Epithelial cell of proximal tubule (primary cell): ENCODE measurements at regions not wholly inside any gene's neighbourhood (a gene's known extent, or its start where the extent isn't known, plus 50 kb on each side); places are given as distances from the start of the nearest gene placed in this dataset.
"Not testable (repeated sequence)": the region's sequence is repeated elsewhere in the genome, so short reads cannot be mapped to it uniquely, and the experiment has no call there.

Experiments used
- DNase-seq: peaks from one replicate; pipeline ENCODE4 v3.0.0-alpha.2; 2011; ENCODE audit warnings: low read depth
- H3K4me3 ChIP-seq: 2 replicates; pipeline ENCODE4 v1.5.1; 2011; ENCODE audit warnings: low read depth, mild to moderate bottlenecking, low read length
- TF ChIP-seq, protein P1 (sequence below): conservative IDR thresholded peaks from 2 replicates; pipeline ENCODE4 v1.5.1; 2012; ENCODE audit warnings: low read depth, mild to moderate bottlenecking, low read length

DNA sequence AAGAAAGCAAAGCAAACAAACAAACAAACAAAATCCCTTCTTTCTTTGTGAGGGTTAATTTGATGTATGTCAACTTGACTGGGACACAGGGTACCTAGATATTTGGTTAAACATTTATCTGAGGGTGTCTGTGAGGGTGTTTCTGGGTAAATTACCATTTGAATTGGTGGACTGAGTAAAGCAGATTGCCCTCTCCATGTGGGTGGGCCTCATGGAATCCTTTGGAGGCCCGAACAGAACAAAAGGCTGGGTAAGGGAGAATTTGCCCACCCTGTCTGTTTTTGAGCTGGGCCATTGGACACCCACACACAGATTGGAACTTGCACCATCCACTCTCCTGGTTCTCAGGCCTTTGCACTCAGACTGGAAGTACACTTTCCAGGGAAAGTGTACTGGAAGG, 628.8 kb upstream of the CITED2 start:
- TF ChIP-seq, protein P1, sequence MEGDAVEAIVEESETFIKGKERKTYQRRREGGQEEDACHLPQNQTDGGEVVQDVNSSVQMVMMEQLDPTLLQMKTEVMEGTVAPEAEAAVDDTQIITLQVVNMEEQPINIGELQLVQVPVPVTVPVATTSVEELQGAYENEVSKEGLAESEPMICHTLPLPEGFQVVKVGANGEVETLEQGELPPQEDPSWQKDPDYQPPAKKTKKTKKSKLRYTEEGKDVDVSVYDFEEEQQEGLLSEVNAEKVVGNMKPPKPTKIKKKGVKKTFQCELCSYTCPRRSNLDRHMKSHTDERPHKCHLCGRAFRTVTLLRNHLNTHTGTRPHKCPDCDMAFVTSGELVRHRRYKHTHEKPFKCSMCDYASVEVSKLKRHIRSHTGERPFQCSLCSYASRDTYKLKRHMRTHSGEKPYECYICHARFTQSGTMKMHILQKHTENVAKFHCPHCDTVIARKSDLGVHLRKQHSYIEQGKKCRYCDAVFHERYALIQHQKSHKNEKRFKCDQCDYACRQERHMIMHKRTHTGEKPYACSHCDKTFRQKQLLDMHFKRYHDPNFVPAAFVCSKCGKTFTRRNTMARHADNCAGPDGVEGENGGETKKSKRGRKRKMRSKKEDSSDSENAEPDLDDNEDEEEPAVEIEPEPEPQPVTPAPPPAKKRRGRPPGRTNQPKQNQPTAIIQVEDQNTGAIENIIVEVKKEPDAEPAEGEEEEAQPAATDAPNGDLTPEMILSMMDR = no peak
- H3K4me3 ChIP-seq = no peak overlapping the region
- DNase-seq = no peak

GRCh38 chr6:140002396-140003022, 628.1 kb upstream of the CITED2 start:
- H3K4me3 ChIP-seq = no peak overlapping the region
- TF ChIP-seq, protein P1 = no peak
- DNase-seq = no peak

DNA sequence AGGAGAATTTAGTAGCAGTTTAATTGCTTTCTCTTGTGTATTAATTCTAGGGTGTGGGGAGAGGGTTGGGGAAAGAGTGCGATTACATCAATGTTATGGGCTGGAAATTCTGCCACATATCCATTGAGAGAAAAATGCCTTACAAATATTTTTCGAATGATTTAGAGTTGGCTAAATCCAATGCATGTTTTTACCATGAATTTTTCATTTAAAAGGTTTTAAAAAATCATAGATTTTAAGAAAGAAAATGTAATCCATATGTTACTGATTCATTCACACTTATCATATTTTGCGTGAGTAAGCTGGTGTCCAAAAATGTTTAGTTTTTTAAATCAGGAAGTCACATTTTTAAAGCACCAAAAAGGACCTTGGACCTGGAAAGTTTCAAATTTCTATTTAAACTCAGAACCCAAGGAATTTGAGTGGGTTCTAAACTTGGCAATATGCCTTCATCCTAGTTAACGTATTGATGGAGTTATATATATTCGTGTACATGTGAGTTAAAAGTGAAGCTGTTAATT, 627.4 kb upstream of the CITED2 start:
- TF ChIP-seq, protein P1 = no peak
- no peak for DNase-seq
- no peak overlapping the region for H3K4me3 ChIP-seq

DNA sequence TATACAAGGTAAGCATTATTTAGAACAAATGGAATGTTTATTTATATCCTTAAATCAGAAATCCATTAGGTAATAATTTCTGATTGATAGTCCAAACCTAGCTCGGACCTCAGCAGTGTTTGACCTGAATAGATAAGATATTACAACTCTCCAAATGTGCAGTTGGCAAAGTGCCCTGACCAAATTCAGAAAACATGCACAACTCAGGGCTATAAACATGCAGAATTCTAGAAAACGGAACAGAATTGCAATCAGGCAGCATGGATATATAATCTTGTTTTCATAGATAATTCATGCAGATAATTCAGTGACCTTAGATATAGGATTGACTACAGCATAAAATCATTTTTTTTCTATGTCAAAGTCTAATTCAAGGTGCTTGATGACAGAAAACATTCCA, 626.6 kb upstream of the CITED2 start:
- no peak for DNase-seq
- TF ChIP-seq, protein P1 = no peak
- H3K4me3 ChIP-seq = no peak overlapping the region

DNA sequence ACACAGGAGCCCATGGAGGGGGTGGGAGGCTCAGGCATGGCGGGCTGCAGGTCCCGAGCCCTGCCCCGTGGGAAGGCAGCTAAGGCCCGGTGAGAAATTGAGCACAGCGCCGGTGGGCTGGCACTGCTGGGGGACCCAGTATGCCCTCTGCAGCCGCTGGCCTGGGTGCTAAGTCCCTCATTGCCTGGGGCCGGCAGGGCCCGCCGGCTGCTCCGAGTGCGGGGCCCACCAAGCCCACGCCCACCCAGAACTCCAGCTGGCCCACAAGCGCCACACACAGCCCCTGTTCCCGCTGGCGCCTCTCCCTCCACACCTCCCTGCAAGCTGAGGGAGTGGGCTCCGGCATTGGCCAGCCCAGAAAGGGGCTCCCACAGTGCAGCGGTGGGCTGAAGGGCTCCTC, 625.2 kb upstream of the CITED2 start:
- not testable (repeated sequence) for DNase-seq, H3K4me3 ChIP-seq

- H3K4me3 ChIP-seq, DNase-seq: not testable (repeated sequence)
These were observed 624.0 kb upstream of the CITED2 start for GRCh38 chr6:139998478-139998877.

DNA sequence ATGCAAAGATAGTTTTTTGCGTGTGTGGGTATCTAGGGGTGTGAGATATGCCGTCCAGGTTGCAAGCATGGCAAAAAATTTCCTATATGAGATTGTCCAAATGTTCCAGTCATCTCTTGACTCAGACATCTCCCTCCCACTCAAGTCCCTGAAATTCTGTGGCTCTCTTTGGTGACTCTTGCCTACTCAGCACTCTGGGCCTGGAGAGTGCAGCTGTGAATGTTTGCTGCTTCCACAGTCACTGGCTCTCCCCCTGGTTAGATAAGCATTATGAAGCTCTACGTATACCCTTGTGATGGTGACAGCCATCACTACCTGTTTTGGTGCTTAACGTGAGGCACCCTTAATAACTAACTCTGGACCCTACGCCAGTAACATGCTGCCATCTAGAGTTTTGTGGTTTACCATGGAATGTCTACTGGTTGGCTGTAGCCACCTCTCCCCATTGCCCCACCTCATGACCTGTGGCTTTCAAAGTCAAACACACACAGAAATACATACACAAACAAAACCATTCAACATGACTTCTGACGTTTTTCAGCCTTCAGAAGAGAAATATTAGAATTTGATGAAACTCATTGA, 621.9 kb upstream of the CITED2 start:
- DNase-seq = no peak
- no peak overlapping the region for H3K4me3 ChIP-seq
- TF ChIP-seq, protein P1 = peak; percentile 47

DNA sequence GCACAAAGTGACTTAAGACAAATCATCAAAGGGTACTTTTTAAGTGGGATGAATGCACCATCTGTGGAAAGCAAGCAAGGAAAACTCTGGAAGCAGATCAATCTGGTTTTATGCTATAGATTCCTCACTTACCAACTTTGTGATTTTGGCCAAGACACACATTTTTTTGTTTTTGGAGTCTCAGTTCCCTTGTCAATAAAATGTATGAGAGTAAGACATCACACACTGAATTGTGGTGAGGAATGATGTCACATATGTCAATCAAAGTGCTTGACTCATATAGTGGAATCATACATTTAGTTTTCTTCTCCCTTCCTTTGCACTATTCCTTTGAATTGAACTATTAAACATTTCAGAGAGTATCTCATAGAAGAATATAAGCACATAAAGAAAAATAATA, 620.5 kb upstream of the CITED2 start:
- no peak for DNase-seq
- H3K4me3 ChIP-seq = no peak overlapping the region
- TF ChIP-seq, protein P1 = no peak
